ENCODE measurements at regions not wholly inside any gene's neighbourhood (a gene's known extent, or its start where the extent isn't known, plus 50 kb on each side); places are given as distances from the start of the nearest gene placed in this dataset.

GRCh38 chr9:108103046-108103693, 613.6 kb upstream of the KLF4 start:
- DNase-seq (ENCODE audit: low spot score), result no peak

GRCh38 chr9:108101410-108101809, 611.8 kb upstream of the KLF4 start:
- no peak for DNase-seq (ENCODE audit: low spot score)

DNA sequence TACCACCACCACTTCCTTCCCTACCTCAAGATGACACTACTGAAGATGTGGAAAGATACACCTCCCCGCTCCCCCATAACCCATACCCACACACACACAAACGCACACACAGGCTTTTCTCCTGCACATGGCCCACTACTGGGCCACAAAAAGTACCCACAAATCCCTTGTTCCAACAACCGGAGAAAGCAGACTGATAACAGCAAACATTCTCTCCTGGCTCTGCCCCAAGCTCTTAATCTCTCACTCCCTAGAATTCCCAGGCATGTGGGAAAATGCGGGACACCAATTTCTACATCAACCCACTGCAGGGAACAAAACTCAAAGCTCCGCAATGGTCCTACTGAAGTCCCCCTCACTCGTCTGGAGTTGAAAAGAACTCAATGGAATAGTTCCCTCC, 611.0 kb upstream of the KLF4 start:
- DNase-seq (ENCODE audit: low spot score), result no peak

DNA sequence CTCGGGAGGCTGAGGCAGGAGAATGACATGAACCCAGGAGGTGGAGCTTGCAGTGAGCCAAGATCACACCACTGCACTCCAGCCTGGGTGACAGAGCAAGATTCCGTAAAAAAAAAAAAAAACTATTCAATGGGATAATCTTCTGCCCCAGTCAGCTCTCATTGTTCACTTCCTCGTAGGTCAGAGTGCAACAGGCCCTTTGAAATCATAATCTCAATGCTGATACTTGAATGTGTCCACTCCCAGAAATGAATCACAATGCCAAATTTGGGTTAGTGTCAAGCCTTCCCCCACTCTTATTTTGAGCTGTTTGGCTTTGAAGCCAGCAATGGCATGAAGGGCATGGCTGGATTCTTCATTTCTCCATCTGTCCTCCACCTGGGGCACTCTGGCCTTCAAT, 610.3 kb upstream of the KLF4 start:
- DNase-seq (ENCODE audit: low spot score), result no peak

- no peak for DNase-seq (ENCODE audit: low spot score)
Observed at GRCh38 chr9:108095496-108095895, 605.9 kb upstream of the KLF4 start.

- no peak for DNase-seq (ENCODE audit: low spot score)
Observed at GRCh38 chr9:108094676-108094993, 605.1 kb upstream of the KLF4 start.

GRCh38 chr9:108093773-108094675, 604.5 kb upstream of the KLF4 start:
- DNase-seq (ENCODE audit: low spot score), result no peak

- no peak for DNase-seq (ENCODE audit: low spot score)
Observed at GRCh38 chr9:108088916-108089315, 599.3 kb upstream of the KLF4 start.

DNA sequence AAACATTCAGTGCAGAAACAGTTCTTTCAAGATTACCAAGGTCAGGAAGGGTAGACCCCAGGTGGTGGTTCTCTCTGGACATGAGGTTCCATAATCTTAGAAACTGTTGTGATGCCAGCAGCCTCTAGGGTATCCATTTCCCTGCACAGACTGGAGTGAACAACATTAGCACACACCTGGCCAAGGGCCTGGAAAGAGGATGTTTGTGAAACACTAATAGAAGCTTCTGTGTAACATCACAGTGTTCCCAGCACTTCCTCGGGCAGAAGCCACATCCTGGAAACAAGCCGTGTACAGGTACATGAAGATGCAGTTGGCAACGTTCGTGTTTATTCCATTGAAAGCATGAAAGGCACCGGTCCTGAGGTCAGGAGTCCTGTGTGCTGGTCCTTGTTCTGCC, 598.2 kb upstream of the KLF4 start:
- DNase-seq (ENCODE audit: low spot score), result no peak

DNA sequence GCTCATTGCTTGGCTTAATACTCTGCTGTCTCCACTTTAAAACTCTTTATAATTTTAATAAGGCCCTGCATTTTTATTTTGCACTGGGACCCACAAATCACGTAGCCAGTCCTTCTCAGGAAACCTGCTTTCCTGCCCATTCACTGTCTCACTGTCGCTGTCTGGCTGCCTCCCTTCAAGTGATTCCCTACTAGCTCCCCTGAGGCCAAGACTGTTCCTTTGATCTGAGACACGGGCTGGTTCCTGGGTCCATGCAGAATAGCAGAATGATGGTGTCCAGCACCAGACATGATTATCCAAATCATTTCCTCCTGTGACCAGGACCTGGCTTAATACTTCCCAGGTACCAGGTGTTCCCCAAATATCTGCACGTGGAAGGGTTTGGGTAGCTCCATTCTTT, 597.1 kb upstream of the KLF4 start:
- DNase-seq (ENCODE audit: low spot score), result no peak

DNA sequence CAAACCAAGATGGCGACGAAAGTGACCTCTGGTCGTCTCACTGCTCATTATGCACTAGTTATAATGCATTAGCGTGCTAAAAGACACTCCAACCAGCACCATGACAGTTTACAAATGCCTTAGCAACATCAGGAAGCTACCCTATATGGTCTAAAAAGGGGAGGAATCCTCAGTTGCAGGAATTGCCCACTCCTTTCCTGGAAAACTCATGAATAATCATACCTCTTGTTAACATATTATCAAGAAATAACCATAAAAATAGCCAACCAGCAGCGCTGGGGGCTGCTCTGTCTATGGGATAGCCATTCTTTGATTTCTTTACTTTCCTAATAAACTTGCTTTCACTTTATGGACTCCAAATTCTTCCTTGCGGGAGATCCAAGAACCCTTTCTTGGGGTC, 595.7 kb upstream of the KLF4 start:
- DNase-seq (ENCODE audit: low spot score), result no peak

DNA sequence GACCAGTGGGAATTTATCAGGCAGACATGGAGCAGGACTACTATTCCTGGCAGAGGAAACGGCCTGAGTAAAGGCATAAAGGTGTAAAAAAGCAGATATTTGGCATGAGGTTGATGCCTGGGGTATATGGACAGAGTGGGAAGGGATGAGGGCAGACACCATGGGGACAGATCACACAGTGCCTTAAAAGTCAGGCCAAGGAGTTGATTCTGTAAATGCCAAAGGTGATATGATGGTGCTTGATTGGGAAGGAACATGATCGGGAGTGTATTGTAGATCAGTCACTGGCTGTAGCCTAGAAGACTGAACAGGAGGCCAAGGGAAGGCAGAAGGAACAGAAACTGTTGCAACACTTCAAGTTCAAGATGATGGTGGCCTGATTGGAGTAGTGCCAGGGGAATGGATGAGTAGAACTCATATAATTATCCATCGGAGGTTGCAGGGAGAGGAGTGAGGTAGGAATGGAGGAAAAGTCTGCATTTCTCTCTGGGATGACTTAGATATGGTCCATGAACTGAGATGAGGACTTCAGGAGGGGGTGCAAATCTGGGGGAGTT, 594.3 kb upstream of the KLF4 start:
- no peak for DNase-seq (ENCODE audit: low spot score)

DNA sequence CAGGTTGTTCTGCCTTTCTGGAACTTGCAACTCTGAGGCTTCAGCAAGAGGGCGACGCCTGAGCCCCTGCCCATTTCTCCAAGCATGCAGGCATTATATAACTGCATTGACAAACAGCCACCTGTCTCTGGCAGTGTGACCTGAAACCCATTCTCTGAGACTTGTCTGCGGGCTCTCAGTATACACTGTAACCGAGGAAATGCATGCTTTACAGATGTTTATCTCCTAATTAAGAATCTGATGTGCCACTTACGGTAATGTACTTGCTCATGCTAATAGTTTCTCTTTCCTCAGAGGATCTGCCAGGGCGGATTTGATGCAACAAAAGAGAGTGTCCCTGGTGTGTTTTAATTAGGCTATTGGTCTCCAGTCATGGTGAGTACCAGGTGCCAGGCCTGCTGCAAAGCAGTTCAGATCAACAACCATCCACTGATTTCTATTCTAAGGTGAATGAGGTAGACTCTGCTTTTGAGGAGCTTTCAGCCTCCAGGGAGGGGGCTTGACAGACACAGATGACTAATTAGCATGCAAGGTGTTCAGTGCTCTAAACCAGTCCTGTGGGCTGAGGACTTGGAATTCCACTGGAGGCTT, 593.7 kb upstream of the KLF4 start:
- DNase-seq (ENCODE audit: low spot score), result no peak

DNA sequence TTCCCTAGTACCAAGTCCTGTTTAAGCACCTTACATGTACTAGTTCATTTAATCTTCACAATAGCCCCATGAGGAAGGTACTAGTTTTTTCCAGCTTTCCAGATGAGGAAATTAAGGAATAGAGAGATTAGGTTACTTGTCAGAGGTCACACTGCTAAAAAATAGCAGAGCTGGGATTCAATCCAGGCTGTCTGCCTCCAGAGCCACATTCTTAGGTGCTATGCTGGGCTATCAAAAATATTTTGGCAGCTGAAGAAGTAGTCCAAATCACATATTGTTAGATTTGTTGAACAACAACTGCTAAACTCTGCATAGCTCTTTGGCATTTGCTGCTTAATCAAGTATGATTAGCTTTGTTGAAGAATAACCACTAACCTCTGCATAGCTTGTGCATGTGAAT, 591.5 kb upstream of the KLF4 start:
- no peak for DNase-seq (ENCODE audit: low spot score)

- no peak for DNase-seq (ENCODE audit: low spot score)
Observed at GRCh38 chr9:108080285-108080684, 590.7 kb upstream of the KLF4 start.

GRCh38 chr9:108078811-108079210, 589.2 kb upstream of the KLF4 start:
- DNase-seq (ENCODE audit: low spot score), result no peak

- DNase-seq (ENCODE audit: low spot score), result no peak
Observed at GRCh38 chr9:108078375-108078774, 588.8 kb upstream of the KLF4 start.

DNA sequence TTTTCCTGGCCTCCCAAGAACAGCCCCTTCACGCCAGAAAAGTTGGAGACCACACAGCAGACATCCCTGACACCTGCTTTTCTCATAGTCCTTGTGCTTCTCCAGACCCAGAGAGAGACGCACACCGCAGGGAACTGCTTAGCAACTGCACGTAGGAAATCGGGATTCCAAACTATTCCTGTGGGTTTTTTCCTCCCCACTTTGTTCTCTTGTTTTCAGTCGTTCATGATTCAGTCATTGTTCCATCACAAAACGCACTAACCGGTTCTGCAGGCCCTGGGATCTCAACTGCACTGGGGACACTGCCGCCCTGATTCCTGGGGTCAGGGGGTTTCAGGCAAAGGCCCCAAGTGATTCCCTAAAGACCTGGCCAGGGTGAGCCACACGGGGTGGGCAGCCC, 588.0 kb upstream of the KLF4 start:
- no peak for DNase-seq (ENCODE audit: low spot score)

- no peak for DNase-seq (ENCODE audit: low spot score)
Observed at GRCh38 chr9:108074900-108075299, 585.3 kb upstream of the KLF4 start.

DNA sequence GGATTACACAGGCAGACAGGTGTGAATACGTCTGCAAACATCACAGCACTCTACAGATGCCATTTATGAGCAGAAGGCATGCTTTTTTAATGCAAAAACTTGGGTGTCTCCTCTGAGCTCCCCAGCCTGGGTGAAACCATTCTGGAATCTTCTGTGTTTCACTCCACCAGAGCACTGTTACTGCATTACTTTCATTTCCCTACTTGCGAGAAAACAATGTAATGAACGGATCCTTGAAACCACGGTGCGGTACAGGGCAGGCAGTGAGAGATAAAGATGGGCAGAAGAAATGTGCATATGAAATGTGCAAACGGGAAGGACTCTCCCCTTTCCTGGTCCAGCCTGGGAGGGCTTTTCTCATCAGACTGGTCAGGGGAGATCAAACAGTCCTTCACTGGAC, 584.3 kb upstream of the KLF4 start:
- DNase-seq (ENCODE audit: low spot score), result no peak

GRCh38 chr9:108072740-108073139, 583.2 kb upstream of the KLF4 start:
- DNase-seq (ENCODE audit: low spot score), result no peak

DNA sequence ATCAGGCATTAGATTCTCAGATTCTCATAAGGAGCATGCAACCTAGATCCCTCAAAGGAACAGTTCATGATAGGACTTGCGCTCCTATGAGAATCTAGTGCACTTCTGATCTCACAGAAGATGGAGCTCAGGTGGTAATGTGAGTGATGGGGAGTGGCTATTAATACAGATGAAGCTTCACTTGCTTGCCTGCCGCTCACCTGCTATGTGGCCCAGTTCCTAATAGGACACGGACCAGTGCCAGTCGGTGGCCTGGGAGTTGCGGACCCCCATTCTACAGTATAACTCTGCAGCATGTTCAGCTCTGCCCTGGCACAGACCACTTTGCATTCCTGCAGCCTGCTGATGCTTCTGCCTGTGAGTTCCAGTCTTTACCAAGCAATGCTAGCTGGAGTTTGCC, 581.3 kb upstream of the KLF4 start:
- no peak for DNase-seq (ENCODE audit: low spot score)

- DNase-seq (ENCODE audit: low spot score), result no peak
Observed at GRCh38 chr9:108069991-108070390, 580.4 kb upstream of the KLF4 start.
